ENCODE measurements at regions not wholly inside any gene's neighbourhood (a gene's known extent, or its start where the extent isn't known, plus 50 kb on each side); places are given as distances from the start of the nearest gene placed in this dataset.

DNA sequence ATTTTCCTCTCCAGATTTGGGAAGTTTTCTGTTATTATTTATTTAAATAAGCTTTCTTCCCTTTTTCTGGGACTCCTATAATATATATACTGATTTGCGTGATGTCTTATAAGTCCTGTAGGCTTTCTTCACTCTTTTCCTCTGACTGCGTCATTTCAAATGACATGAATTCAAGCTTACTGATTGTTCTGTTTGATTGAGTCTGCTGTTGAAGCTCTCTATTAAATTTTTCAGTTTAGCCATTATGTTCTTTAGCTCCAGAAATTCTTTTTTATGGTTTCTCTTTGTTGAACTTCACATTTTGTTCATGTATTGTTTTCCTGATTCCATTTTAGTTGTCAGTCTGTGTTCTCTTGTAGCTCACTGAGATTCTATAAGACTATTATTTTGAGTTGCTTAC, 135.8 kb upstream of the PRR23C start (continued):
- no peak for TF ChIP-seq ZNF263 (CRISPR knock-in tag; IDR thresholded peaks at IDR 0.05; ENCODE audit: low read depth)

DNA sequence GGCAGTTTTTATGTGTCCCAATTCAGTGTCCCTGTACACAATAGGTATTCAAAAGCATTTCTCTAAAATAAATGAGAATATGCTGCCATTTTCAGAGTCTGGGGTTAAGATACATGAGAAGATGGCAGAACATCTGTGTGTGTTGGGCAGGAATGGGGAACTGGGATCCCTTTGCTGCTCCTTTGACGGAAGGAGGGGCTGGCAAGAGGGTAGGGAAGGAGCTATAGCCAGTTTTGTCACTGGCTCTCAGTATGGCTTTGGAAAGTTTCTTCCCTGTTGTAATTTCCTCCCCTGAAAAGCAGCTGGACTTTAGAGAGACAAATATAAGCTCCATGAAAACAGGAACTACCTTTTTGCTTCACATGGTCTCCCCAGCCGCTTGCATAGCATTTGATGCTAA, 137.5 kb upstream of the PRR23C start:
- ChIA-PET POLR2A (interaction anchor here (0.7 kb wide), 1 partner anchor 946 kb away, joined by 5 read pairs; no protein-coding TSS in a partner anchor), CTCF (interaction anchor here (1.1 kb wide), 1 partner anchor 70 kb away, joined by 4 read pairs; no protein-coding TSS in a partner anchor)
- Mint-ChIP-seq H3K27ac (no peak overlapping the region), H3K27me3 (ENCODE audit: low read depth) (no peaks in the 10 kb centered on the region; the same call in none of the 2 replicates), H3K4me3 (no peak overlapping the region), H3K36me3 (no peaks in the 10 kb centered on the region), H3K9me3 (no peaks in the 10 kb centered on the region; the same call in 1 of the 2 replicates), H3K4me1 (peaks cover 2% of the 10 kb centered on the region; the same call in 1 of the 2 replicates)
- TF ChIP-seq, protein P1, sequence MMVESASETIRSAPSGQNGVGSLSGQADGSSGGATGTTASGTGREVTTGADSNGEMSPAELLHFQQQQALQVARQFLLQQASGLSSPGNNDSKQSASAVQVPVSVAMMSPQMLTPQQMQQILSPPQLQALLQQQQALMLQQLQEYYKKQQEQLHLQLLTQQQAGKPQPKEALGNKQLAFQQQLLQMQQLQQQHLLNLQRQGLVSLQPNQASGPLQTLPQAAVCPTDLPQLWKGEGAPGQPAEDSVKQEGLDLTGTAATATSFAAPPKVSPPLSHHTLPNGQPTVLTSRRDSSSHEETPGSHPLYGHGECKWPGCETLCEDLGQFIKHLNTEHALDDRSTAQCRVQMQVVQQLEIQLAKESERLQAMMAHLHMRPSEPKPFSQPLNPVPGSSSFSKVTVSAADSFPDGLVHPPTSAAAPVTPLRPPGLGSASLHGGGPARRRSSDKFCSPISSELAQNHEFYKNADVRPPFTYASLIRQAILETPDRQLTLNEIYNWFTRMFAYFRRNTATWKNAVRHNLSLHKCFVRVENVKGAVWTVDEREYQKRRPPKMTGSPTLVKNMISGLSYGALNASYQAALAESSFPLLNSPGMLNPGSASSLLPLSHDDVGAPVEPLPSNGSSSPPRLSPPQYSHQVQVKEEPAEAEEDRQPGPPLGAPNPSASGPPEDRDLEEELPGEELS (CRISPR knock-in tag; IDR thresholded peaks at IDR 0.05) = no peak
- TF ChIP-seq JAZF1 (CRISPR knock-in tag; IDR thresholded peaks at IDR 0.05) (no peak), NR3C1 (CRISPR knock-in tag; conservative IDR thresholded peaks at IDR 0.05; ENCODE audit: low read depth) (no peak), MXD4 (CRISPR knock-in tag; IDR thresholded peaks at IDR 0.05; ENCODE audit: borderline replicate concordance) (no peak), ZNF416 (CRISPR knock-in tag; IDR thresholded peaks at IDR 0.05) (no peak), RORB (CRISPR knock-in tag; IDR thresholded peaks at IDR 0.05) (no peak), TP53 (CRISPR knock-in tag; IDR thresholded peaks at IDR 0.05) (no peak), MYBL2 (CRISPR knock-in tag; IDR thresholded peaks at IDR 0.05) (no peak), JUN (CRISPR knock-in tag; IDR thresholded peaks at IDR 0.05) (no peak), ZNF423 (CRISPR knock-in tag; IDR thresholded peaks at IDR 0.05) (no peak), HMGA2 (CRISPR knock-in tag; IDR thresholded peaks at IDR 0.05) (no peak), ETV6 (CRISPR knock-in tag; IDR thresholded peaks at IDR 0.05) (no peak), ZNF263 (CRISPR knock-in tag; IDR thresholded peaks at IDR 0.05; ENCODE audit: low read depth) (no peak), ESRRA (CRISPR knock-in tag; IDR thresholded peaks at IDR 0.05; ENCODE audit: borderline replicate concordance) (no peak), ZNF396 (CRISPR knock-in tag; IDR thresholded peaks at IDR 0.05; ENCODE audit: borderline replicate concordance) (no peak)
- TF ChIP-seq, protein P2, sequence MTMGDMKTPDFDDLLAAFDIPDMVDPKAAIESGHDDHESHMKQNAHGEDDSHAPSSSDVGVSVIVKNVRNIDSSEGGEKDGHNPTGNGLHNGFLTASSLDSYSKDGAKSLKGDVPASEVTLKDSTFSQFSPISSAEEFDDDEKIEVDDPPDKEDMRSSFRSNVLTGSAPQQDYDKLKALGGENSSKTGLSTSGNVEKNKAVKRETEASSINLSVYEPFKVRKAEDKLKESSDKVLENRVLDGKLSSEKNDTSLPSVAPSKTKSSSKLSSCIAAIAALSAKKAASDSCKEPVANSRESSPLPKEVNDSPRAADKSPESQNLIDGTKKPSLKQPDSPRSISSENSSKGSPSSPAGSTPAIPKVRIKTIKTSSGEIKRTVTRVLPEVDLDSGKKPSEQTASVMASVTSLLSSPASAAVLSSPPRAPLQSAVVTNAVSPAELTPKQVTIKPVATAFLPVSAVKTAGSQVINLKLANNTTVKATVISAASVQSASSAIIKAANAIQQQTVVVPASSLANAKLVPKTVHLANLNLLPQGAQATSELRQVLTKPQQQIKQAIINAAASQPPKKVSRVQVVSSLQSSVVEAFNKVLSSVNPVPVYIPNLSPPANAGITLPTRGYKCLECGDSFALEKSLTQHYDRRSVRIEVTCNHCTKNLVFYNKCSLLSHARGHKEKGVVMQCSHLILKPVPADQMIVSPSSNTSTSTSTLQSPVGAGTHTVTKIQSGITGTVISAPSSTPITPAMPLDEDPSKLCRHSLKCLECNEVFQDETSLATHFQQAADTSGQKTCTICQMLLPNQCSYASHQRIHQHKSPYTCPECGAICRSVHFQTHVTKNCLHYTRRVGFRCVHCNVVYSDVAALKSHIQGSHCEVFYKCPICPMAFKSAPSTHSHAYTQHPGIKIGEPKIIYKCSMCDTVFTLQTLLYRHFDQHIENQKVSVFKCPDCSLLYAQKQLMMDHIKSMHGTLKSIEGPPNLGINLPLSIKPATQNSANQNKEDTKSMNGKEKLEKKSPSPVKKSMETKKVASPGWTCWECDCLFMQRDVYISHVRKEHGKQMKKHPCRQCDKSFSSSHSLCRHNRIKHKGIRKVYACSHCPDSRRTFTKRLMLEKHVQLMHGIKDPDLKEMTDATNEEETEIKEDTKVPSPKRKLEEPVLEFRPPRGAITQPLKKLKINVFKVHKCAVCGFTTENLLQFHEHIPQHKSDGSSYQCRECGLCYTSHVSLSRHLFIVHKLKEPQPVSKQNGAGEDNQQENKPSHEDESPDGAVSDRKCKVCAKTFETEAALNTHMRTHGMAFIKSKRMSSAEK (CRISPR knock-in tag; IDR thresholded peaks at IDR 0.05; ENCODE audit: borderline replicate concordance) = no peak
- TF ChIP-seq, protein P3, sequence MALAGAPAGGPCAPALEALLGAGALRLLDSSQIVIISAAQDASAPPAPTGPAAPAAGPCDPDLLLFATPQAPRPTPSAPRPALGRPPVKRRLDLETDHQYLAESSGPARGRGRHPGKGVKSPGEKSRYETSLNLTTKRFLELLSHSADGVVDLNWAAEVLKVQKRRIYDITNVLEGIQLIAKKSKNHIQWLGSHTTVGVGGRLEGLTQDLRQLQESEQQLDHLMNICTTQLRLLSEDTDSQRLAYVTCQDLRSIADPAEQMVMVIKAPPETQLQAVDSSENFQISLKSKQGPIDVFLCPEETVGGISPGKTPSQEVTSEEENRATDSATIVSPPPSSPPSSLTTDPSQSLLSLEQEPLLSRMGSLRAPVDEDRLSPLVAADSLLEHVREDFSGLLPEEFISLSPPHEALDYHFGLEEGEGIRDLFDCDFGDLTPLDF (CRISPR knock-in tag; IDR thresholded peaks at IDR 0.05) = no peak
- TF ChIP-seq, protein P4, sequence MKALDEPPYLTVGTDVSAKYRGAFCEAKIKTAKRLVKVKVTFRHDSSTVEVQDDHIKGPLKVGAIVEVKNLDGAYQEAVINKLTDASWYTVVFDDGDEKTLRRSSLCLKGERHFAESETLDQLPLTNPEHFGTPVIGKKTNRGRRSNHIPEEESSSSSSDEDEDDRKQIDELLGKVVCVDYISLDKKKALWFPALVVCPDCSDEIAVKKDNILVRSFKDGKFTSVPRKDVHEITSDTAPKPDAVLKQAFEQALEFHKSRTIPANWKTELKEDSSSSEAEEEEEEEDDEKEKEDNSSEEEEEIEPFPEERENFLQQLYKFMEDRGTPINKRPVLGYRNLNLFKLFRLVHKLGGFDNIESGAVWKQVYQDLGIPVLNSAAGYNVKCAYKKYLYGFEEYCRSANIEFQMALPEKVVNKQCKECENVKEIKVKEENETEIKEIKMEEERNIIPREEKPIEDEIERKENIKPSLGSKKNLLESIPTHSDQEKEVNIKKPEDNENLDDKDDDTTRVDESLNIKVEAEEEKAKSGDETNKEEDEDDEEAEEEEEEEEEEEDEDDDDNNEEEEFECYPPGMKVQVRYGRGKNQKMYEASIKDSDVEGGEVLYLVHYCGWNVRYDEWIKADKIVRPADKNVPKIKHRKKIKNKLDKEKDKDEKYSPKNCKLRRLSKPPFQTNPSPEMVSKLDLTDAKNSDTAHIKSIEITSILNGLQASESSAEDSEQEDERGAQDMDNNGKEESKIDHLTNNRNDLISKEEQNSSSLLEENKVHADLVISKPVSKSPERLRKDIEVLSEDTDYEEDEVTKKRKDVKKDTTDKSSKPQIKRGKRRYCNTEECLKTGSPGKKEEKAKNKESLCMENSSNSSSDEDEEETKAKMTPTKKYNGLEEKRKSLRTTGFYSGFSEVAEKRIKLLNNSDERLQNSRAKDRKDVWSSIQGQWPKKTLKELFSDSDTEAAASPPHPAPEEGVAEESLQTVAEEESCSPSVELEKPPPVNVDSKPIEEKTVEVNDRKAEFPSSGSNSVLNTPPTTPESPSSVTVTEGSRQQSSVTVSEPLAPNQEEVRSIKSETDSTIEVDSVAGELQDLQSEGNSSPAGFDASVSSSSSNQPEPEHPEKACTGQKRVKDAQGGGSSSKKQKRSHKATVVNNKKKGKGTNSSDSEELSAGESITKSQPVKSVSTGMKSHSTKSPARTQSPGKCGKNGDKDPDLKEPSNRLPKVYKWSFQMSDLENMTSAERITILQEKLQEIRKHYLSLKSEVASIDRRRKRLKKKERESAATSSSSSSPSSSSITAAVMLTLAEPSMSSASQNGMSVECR (CRISPR knock-in tag; IDR thresholded peaks at IDR 0.05; ENCODE audit: borderline replicate concordance) = no peak
- TF ChIP-seq, protein P5, sequence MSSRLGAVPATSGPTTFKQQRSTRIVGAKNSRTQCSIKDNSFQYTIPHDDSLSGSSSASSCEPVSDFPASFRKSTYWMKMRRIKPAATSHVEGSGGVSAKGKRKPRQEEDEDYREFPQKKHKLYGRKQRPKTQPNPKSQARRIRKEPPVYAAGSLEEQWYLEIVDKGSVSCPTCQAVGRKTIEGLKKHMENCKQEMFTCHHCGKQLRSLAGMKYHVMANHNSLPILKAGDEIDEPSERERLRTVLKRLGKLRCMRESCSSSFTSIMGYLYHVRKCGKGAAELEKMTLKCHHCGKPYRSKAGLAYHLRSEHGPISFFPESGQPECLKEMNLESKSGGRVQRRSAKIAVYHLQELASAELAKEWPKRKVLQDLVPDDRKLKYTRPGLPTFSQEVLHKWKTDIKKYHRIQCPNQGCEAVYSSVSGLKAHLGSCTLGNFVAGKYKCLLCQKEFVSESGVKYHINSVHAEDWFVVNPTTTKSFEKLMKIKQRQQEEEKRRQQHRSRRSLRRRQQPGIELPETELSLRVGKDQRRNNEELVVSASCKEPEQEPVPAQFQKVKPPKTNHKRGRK (CRISPR knock-in tag; IDR thresholded peaks at IDR 0.05; ENCODE audit: borderline replicate concordance) = no peak
- TF ChIP-seq, protein P6, sequence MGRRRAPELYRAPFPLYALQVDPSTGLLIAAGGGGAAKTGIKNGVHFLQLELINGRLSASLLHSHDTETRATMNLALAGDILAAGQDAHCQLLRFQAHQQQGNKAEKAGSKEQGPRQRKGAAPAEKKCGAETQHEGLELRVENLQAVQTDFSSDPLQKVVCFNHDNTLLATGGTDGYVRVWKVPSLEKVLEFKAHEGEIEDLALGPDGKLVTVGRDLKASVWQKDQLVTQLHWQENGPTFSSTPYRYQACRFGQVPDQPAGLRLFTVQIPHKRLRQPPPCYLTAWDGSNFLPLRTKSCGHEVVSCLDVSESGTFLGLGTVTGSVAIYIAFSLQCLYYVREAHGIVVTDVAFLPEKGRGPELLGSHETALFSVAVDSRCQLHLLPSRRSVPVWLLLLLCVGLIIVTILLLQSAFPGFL (CRISPR knock-in tag; IDR thresholded peaks at IDR 0.05; ENCODE audit: borderline replicate concordance) = no peak
- DNase-seq (ENCODE audit: low spot score) (no peak), ATAC-seq (no peak)

Data from WTC11 (cell line).